K562 (cell line): ENCODE measurements at regions not wholly inside any gene's neighbourhood (a gene's known extent, or its start where the extent isn't known, plus 50 kb on each side); places are given as distances from the start of the nearest gene placed in this dataset.

Experiments used
- ADNP ChIP-seq: fragments of 200-800 bp; sonication (Bioruptor generic); IDR thresholded peaks from 2 replicates; pipeline ENCODE4 v1.6.1; 2016; ENCODE audit warnings: missing genetic modification characterization, missing compliant biosample characterization
- ARID2 ChIP-seq: fragments of 450-650 bp; IDR thresholded peaks from 2 replicates; pipeline ENCODE4 v1.6.1; 2017; ENCODE audit warnings: antibody characterized with exemption, mild to moderate bottlenecking
- CBFB ChIP-seq: sonication (generic); formaldehyde crosslinking; IDR thresholded peaks from 2 replicates; pipeline ENCODE4 v1.4.0; 2020; ENCODE audit warnings: mild to moderate bottlenecking, missing genetic modification reagents
- ELF1 ChIP-seq: fragments of 200-800 bp; sonication (Bioruptor generic); IDR thresholded peaks from 2 replicates; pipeline ENCODE4 v1.6.1; 2016; ENCODE audit warnings: missing genetic modification characterization, missing compliant biosample characterization
- EP300 ChIP-seq: IDR thresholded peaks from 2 replicates; pipeline ENCODE4 v1.6.1; 2012; ENCODE audit warnings: low read length, improper control_type of control experiment
- NCOR1 ChIP-seq: fragments of 450-650 bp; IDR thresholded peaks from 2 replicates; pipeline ENCODE4 v1.6.1; 2016; ENCODE audit warnings: mild to moderate bottlenecking, moderate library complexity
- NR2C2 ChIP-seq, 2 experiments: fragments of 200-800 bp in 1 of 2; sonication (Bioruptor generic) in 1 of 2; sonication (generic) in 1 of 2; formaldehyde crosslinking in 1 of 2; IDR thresholded peaks; 2 replicates each; pipeline versions ENCODE4 v1.6.1 to v1.8.0; 2016 to 2022; ENCODE audit warnings: mild to moderate bottlenecking in 1 of 2, missing compliant biosample characterization in 1 of 2, missing genetic modification characterization in 1 of 2, missing genetic modification reagents in 1 of 2
- POLR2A ChIP-seq: fragments of 450-650 bp; conservative IDR thresholded peaks from 2 replicates; pipeline ENCODE4 v1.6.1; 2016
- SIRT6 ChIP-seq: IDR thresholded peaks from one replicate; pipeline ENCODE4 v1.6.1; 2012; ENCODE audit warnings: low read depth, mild to moderate bottlenecking, control low read depth, inconsistent platforms, low read length, moderate library complexity
- TCF3 ChIP-seq: sonication (generic); formaldehyde crosslinking; IDR thresholded peaks from 2 replicates; pipeline ENCODE4 v1.4.0; 2020; ENCODE audit warnings: mild to moderate bottlenecking, missing genetic modification reagents
- ZNF217 ChIP-seq: sonication (generic); formaldehyde crosslinking; IDR thresholded peaks from 2 replicates; pipeline ENCODE4 v1.8.0; 2022; ENCODE audit warnings: mild to moderate bottlenecking, missing genetic modification reagents
- TF ChIP-seq, protein P1 (sequence below): sonication (generic); formaldehyde crosslinking; IDR thresholded peaks from 2 replicates; pipeline ENCODE4 v1.8.0; 2022; ENCODE audit warnings: mild to moderate bottlenecking, missing genetic modification reagents
- TF ChIP-seq, protein P2 (sequence below), 3 experiments: IDR thresholded peaks in 2 of 3; conservative IDR thresholded peaks in 1 of 3; 2 replicates each; pipeline ENCODE4 v1.5.1; 2011 to 2012; ENCODE audit warnings: low read length in 3 of 3, mild to moderate bottlenecking in 3 of 3, control low read depth in 2 of 3, improper control_type of control experiment in 1 of 3, inconsistent platforms in 1 of 3, low read depth in 1 of 3, mixed read lengths in 1 of 3, moderate library complexity in 1 of 3; ENCODE audit not compliant: insufficient read depth in 2 of 3
- TF ChIP-seq, protein P3 (sequence below): fragments of 450-650 bp; IDR thresholded peaks from 2 replicates; pipeline ENCODE4 v1.6.1; 2016; ENCODE audit warnings: antibody characterized with exemption

DNA sequence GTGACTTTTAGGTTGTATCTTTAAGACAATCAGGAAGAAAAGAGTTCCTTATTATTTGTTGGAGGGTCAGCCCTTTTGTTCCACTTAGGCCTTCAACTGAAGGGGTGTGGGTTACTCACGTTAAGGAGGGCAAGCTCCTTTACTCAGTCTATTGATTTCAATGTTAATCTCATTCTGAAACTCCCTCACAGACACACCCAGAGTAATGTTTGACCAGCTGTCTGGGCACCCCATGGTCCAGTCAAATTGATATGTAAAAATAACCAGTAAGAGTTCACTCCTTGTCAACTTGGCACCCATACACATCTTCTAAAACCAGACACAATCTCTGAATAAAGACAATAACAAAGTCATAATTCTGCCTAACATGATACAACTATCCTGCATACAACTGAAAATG lies 292.9 kb downstream of the KLF5 start:
- TF ChIP-seq CBFB (CRISPR knock-in tag) (no peak), EP300 (no peak), SIRT6 (no peak), NCOR1 (no peak), POLR2A (no peak), ADNP (no peak), NR2C2 (CRISPR knock-in tag; IDR thresholded peaks at IDR 0.05) (no peak), NR2C2 (tag; IDR thresholded peaks at IDR 0.05) (no peak), ZNF217 (CRISPR knock-in tag) (no peak), ELF1 (tag) (no peak), TCF3 (CRISPR knock-in tag) (no peak), ARID2 (no peak)
- TF ChIP-seq, protein P1, sequence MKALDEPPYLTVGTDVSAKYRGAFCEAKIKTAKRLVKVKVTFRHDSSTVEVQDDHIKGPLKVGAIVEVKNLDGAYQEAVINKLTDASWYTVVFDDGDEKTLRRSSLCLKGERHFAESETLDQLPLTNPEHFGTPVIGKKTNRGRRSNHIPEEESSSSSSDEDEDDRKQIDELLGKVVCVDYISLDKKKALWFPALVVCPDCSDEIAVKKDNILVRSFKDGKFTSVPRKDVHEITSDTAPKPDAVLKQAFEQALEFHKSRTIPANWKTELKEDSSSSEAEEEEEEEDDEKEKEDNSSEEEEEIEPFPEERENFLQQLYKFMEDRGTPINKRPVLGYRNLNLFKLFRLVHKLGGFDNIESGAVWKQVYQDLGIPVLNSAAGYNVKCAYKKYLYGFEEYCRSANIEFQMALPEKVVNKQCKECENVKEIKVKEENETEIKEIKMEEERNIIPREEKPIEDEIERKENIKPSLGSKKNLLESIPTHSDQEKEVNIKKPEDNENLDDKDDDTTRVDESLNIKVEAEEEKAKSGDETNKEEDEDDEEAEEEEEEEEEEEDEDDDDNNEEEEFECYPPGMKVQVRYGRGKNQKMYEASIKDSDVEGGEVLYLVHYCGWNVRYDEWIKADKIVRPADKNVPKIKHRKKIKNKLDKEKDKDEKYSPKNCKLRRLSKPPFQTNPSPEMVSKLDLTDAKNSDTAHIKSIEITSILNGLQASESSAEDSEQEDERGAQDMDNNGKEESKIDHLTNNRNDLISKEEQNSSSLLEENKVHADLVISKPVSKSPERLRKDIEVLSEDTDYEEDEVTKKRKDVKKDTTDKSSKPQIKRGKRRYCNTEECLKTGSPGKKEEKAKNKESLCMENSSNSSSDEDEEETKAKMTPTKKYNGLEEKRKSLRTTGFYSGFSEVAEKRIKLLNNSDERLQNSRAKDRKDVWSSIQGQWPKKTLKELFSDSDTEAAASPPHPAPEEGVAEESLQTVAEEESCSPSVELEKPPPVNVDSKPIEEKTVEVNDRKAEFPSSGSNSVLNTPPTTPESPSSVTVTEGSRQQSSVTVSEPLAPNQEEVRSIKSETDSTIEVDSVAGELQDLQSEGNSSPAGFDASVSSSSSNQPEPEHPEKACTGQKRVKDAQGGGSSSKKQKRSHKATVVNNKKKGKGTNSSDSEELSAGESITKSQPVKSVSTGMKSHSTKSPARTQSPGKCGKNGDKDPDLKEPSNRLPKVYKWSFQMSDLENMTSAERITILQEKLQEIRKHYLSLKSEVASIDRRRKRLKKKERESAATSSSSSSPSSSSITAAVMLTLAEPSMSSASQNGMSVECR (CRISPR knock-in tag): no peak
- TF ChIP-seq, protein P2, sequence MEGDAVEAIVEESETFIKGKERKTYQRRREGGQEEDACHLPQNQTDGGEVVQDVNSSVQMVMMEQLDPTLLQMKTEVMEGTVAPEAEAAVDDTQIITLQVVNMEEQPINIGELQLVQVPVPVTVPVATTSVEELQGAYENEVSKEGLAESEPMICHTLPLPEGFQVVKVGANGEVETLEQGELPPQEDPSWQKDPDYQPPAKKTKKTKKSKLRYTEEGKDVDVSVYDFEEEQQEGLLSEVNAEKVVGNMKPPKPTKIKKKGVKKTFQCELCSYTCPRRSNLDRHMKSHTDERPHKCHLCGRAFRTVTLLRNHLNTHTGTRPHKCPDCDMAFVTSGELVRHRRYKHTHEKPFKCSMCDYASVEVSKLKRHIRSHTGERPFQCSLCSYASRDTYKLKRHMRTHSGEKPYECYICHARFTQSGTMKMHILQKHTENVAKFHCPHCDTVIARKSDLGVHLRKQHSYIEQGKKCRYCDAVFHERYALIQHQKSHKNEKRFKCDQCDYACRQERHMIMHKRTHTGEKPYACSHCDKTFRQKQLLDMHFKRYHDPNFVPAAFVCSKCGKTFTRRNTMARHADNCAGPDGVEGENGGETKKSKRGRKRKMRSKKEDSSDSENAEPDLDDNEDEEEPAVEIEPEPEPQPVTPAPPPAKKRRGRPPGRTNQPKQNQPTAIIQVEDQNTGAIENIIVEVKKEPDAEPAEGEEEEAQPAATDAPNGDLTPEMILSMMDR (IDR thresholded peaks at IDR 0.05 in 2 of 3, conservative IDR thresholded peaks at IDR 0.05 in 1 of 3; ENCODE audit: insufficient read depth in 2 of 3, low read depth in 1 of 3, low read length in 3 of 3): no peak
- TF ChIP-seq, protein P3, sequence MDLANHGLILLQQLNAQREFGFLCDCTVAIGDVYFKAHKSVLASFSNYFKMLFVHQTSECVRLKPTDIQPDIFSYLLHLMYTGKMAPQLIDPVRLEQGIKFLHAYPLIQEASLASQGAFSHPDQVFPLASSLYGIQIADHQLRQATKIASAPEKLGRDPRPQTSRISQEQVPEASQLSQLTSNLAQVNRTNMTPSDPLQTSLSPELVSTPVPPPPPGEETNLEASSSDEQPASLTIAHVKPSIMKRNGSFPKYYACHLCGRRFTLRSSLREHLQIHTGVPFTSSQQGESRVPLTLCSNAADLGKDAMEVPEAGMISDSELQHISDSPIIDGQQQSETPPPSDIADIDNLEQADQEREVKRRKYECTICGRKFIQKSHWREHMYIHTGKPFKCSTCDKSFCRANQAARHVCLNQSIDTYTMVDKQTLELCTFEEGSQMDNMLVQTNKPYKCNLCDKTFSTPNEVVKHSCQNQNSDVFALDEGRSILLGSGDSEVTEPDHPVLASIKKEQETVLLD: no peak
